ENCODE measurements at regions not wholly inside any gene's neighbourhood (a gene's known extent, or its start where the extent isn't known, plus 50 kb on each side); places are given as distances from the start of the nearest gene placed in this dataset.

GRCh38 chr22:19614536-19614863, 90.3 kb upstream of the CLDN5 start:
- TF ChIP-seq, protein P1, sequence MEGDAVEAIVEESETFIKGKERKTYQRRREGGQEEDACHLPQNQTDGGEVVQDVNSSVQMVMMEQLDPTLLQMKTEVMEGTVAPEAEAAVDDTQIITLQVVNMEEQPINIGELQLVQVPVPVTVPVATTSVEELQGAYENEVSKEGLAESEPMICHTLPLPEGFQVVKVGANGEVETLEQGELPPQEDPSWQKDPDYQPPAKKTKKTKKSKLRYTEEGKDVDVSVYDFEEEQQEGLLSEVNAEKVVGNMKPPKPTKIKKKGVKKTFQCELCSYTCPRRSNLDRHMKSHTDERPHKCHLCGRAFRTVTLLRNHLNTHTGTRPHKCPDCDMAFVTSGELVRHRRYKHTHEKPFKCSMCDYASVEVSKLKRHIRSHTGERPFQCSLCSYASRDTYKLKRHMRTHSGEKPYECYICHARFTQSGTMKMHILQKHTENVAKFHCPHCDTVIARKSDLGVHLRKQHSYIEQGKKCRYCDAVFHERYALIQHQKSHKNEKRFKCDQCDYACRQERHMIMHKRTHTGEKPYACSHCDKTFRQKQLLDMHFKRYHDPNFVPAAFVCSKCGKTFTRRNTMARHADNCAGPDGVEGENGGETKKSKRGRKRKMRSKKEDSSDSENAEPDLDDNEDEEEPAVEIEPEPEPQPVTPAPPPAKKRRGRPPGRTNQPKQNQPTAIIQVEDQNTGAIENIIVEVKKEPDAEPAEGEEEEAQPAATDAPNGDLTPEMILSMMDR (IDR thresholded peaks at IDR 0.05; ENCODE audit: insufficient read depth, low read depth, low read length), result no peak
- DNase-seq (ENCODE audit: low read depth), result no peak
- no peak overlapping the region for H3K4me3 ChIP-seq (ENCODE audit: low read depth, low read length)

DNA sequence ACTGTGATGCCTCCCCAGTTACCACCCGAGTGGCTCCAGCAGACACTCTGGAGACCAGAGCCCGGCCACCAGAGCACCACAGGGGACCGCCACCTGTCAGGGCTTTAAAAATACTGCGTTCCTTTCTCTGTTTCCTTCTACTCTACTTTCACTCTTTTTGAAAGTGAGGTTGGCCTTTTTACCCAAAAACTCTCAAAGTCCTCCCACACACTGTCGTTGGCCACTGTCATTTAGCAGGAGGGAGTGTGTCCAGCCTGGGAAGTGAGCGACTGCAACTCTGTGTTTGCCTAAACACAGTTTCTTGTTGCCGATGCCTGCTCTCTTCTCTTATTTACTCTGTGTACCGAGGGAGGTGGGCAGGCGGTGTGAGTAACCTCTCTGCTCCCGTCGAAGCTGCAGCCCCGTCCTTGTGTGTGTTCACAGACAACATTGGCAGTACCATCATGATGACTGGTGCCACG, 90.8 kb upstream of the CLDN5 start:
- no peak for DNase-seq (ENCODE audit: low read depth)
- TF ChIP-seq, protein P1 (IDR thresholded peaks at IDR 0.05; ENCODE audit: insufficient read depth, low read depth, low read length), result no peak
- no peak overlapping the region for H3K4me3 ChIP-seq (ENCODE audit: low read depth, low read length)

DNA sequence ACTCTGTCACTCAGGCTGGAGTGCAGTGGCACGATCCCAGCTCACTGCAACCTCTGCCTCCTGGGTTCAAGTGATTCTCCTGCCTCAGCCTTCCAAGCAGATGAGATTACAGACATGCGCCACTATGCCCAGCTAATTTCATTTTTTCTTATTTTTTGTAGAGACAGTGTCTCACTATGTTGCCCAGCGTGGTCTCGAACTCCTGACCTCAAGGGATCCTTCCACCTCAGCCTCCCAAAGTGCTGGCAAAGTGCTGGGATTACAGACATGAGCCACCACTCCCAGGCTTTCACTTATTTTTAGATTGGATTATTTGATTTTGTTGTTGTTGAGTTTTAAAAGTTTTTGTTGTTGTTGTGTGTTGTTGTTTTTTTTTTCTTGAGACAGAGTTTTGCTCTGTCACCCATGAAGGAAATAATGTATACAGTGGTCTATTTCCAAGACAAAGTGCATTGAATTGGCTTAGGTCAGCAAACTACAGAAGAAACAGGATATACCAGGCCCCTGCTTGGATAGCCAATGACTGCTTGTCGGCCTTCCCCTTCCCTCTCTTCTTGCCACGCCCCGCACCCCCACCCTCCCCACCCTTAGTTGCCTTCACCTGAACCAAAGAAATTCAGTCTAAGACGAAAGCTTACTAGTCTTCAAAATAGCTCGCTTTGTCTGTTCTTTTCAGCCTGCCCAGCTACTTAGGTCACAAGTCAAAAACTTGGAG, 91.8 kb upstream of the CLDN5 start:
- no peak for DNase-seq (ENCODE audit: low read depth)
- TF ChIP-seq, protein P1 (IDR thresholded peaks at IDR 0.05; ENCODE audit: insufficient read depth, low read depth, low read length), result no peak
- no peak overlapping the region for H3K4me3 ChIP-seq (ENCODE audit: low read depth, low read length)

GRCh38 chr22:19619144-19620009, 94.9 kb upstream of the SEPTIN5 start:
- TF ChIP-seq, protein P1 (IDR thresholded peaks at IDR 0.05; ENCODE audit: insufficient read depth, low read depth, low read length), result no peak
- H3K4me3 ChIP-seq (ENCODE audit: low read depth, low read length), result no peak overlapping the region
- no peak for DNase-seq (ENCODE audit: low read depth)

DNA sequence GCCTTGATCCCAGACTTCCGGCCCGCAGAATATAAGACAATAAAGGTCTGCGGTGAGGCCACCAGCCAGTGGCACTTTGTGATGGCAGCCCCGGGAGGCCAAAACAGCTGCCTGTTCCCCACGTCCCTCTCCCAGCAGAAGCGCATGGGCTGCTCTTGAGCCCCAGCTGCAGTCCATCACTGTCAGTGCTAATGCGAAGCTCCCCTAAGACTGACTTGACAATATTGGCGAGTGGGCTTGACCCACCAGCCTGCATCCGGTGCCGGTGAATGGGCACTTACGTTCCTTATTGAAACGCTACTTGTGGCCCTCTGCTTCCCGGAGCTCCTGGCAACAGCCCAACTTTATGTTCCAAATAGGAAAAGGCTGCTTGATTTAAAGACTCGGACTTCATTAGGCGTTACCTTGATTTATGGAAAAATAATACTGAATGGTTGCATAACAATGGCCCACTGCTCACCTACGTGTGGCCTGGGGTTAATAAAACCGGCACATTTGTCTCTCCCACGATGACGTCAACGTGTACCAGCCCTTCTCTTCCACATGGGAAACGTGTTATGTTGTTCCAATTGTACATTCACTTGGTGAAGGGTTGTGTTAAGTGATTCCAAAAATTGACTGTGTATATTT, 93.4 kb upstream of the SEPTIN5 start:
- no peak overlapping the region for H3K4me3 ChIP-seq (ENCODE audit: low read depth, low read length)
- DNase-seq (ENCODE audit: low read depth), result no peak
- TF ChIP-seq, protein P1 (IDR thresholded peaks at IDR 0.05; ENCODE audit: insufficient read depth, low read depth, low read length), result no peak

GRCh38 chr22:19621373-19622060, 92.8 kb upstream of the SEPTIN5 start:
- DNase-seq (ENCODE audit: low read depth), result no peak
- TF ChIP-seq, protein P1 (IDR thresholded peaks at IDR 0.05; ENCODE audit: insufficient read depth, low read depth, low read length), result no peak
- no peak overlapping the region for H3K4me3 ChIP-seq (ENCODE audit: low read depth, low read length)
